ENCODE measurements at regions not wholly inside any gene's neighbourhood (a gene's known extent, or its start where the extent isn't known, plus 50 kb on each side); places are given as distances from the start of the nearest gene placed in this dataset.

DNA sequence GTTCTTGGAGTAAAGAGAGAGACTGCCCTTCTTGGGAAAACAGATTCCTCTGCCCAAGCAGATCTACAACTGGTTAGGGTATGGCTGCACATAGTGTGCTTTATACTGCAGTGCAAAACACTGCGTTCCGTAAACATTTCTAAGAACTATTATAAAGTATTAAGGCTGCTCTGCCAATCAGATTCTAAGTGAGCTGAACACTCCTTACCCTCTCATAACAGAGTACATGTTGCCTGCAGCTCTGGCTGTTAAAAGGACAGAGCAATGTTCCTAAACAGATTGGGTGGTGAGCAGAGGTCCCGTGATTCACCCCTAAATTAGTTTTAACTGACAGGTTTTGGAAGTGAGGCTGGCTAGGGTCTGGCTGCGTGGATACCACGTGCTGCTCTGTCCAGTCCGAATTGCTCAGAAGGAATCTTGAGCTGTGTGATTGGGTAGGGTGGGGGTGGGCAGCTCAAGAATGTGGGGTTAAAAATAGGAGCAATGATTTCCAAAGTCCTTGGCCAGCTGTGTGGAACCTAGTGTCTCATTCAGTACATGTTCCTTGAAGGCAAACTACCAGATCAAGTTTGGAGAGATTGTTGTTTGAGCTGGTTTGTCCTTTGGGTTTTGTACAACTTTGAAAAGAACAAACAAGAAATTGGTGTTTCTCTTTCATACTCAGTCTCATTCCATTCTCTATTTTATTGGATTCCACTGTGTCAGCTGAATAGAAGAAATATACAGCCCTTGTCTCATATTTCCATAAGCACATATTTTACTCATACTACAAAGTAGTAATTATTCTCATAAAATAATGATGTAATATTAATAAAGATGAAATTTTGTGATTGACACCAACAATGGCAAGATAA, 497.6 kb upstream of the CD180 start:
- H3K27me3 Mint-ChIP-seq (ENCODE audit: low read depth) = no peaks in the 10 kb centered on the region
- H3K4me3 Mint-ChIP-seq = no peak overlapping the region
- no peaks in the 10 kb centered on the region for H3K4me1 Mint-ChIP-seq (ENCODE audit: low read depth)
- ATAC-seq (replicated peaks in 1 of 2) (no peak), DNase-seq (no peak)
- H3K36me3 Mint-ChIP-seq (ENCODE audit: insufficient read depth in 2 of 2) = no peaks in the 10 kb centered on the region
- H3K27ac Mint-ChIP-seq = no peak overlapping the region
- peaks cover 0 to 2% of the 10 kb centered on the region in 2 donors for H3K9me3 Mint-ChIP-seq

DNA sequence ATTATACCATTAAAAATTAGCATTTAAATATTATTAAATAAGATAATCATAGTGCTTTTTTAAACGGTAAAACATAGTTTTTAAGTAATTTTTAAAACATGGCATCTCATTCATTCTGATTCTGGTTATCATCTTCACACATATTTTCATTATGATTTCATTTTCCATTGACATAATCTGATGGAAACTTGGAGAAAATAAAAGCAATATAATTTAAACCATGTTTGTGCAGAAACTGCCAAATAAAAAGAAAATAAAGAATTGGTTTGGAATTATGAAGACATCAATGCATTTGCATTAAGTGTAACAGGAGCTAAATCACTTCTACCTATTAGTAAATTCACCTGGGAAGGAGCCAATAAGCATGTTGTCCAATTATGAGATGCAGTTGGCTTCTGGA, 490.1 kb upstream of the CD180 start:
- H3K4me1 Mint-ChIP-seq (ENCODE audit: low read depth) = no peaks in the 10 kb centered on the region
- no peak for ATAC-seq (replicated peaks in 1 of 2)

DNA sequence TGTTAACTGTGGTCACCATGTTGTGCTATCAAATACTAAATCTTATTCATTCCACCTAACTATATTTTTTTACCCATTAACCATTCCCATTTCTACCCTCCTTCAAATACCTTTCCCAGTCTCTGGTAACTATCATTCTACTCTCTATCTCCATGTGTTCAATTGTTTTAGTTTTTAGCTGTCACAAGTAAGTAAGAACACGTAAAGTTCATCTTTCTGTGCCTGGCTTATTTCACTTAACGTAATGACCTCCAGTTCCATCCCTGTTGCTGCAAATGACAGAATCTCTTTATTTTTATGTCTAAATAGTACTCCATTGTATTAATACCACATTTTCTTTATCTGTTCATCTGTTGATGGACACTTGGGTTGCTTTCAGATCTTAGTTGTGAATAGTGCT, 485.1 kb upstream of the CD180 start:
- no peaks in the 10 kb centered on the region for H3K36me3 Mint-ChIP-seq (ENCODE audit: insufficient read depth in 2 of 2)
- H3K27me3 Mint-ChIP-seq (ENCODE audit: low read depth) = peaks cover 6% of the 10 kb centered on the region
- no peak overlapping the region for H3K27ac Mint-ChIP-seq
- H3K4me3 Mint-ChIP-seq = no peak overlapping the region
- H3K9me3 Mint-ChIP-seq = no peaks in the 10 kb centered on the region
- DNase-seq (no peak), ATAC-seq (replicated peaks in 1 of 2) (no peak)
- H3K4me1 Mint-ChIP-seq (ENCODE audit: low read depth) = no peaks in the 10 kb centered on the region

More for the DNA sequence above, 490.1 kb upstream of the CD180 start:
- H3K27ac Mint-ChIP-seq = no peak overlapping the region
- H3K36me3 Mint-ChIP-seq (ENCODE audit: insufficient read depth in 2 of 2) = no peaks in the 10 kb centered on the region
- H3K27me3 Mint-ChIP-seq (ENCODE audit: low read depth) = peaks cover 6% of the 10 kb centered on the region
- no peak for DNase-seq
- H3K4me3 Mint-ChIP-seq = no peak overlapping the region
- H3K9me3 Mint-ChIP-seq = no peaks in the 10 kb centered on the region

DNA sequence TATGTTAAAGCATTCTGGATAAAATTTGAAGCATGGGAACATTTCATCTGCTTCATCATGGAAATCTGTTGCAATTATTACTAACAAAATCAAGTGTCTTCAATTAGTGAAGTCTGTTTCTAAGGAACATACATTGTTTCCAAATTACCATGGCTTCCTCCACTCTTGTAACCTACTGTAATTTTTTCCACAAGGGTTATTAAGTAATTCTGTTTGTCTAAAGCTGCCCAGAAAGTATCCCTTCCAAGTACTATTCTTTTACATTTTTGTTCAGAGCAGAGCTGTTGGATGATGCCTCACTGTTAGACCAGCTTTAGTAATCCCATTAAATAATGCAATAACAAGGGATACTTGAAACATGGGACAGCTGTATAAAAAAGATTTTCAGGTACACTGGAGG, 483.5 kb upstream of the CD180 start:
- Mint-ChIP-seq H3K36me3 (ENCODE audit: insufficient read depth in 2 of 2) (no peaks in the 10 kb centered on the region), H3K4me3 (no peak overlapping the region), H3K27me3 (ENCODE audit: low read depth) (peaks cover 6% of the 10 kb centered on the region), H3K4me1 (ENCODE audit: low read depth) (no peaks in the 10 kb centered on the region), H3K27ac (no peak overlapping the region), H3K9me3 (no peaks in the 10 kb centered on the region)
- DNase-seq (no peak), ATAC-seq (replicated peaks in 1 of 2) (no peak)

DNA sequence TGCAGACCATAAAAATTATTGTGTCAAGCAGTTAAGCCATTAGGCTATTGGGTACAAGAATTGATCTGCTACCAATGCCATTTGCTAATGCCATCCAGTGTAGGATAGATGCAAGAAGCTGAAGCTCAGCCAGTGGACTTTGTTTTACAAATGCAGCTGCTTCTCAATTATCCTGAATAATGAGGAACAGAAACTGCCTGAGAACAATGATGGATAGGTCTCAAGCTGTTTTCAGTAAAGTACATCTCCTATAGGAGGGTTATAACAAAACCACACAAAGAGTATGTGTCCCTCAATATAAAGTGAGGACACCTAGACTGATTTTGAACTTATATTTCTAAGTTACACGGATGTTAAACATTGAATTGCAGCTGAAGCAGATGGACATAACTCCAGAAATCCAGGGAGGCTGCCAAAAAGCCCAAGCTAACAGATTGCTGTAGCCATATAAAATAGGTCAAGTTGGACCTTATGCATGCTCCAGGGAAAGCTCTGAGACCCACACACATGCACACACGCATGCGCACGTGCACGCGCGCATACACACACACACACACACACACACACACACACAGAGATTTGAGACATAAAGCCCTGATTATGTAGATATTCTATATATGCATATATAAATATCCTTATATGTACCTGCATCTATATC, 482.7 kb upstream of the CD180 start:
- Mint-ChIP-seq H3K4me1 (ENCODE audit: low read depth) (no peaks in the 10 kb centered on the region), H3K27ac (no peak overlapping the region), H3K9me3 (no peaks in the 10 kb centered on the region), H3K36me3 (ENCODE audit: insufficient read depth in 2 of 2) (no peaks in the 10 kb centered on the region), H3K27me3 (ENCODE audit: low read depth) (peaks cover 6% of the 10 kb centered on the region), H3K4me3 (no peak overlapping the region)
- ATAC-seq (replicated peaks in 1 of 2) (no peak), DNase-seq (no peak)

DNA sequence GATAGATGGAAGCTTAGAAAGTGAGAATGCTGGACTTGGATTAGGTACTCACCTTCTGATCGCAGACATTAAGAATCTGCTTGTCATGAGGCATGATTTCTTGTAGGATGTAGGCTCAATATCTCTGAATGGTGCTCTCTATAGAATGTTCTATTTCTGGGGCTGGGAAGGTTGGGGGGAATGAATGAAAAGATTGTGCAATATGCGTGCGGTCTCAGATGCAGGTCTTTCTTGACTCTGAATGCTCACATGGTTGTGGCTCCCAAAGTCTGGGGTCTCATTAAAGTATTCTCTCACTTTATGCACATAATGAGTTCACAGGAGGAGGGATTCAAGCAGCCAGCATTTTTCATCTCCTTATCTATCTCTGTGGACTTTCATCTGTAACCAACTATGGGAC, 482.0 kb upstream of the CD180 start:
- H3K36me3 Mint-ChIP-seq (ENCODE audit: insufficient read depth in 2 of 2) = no peaks in the 10 kb centered on the region
- peaks cover 5% of the 10 kb centered on the region for H3K27me3 Mint-ChIP-seq (ENCODE audit: low read depth)
- no peak overlapping the region for H3K27ac Mint-ChIP-seq
- DNase-seq = no peak
- no peak for ATAC-seq (replicated peaks in 1 of 2)
- H3K9me3 Mint-ChIP-seq = no peaks in the 10 kb centered on the region
- no peak overlapping the region for H3K4me3 Mint-ChIP-seq
- no peaks in the 10 kb centered on the region for H3K4me1 Mint-ChIP-seq (ENCODE audit: low read depth)

DNA sequence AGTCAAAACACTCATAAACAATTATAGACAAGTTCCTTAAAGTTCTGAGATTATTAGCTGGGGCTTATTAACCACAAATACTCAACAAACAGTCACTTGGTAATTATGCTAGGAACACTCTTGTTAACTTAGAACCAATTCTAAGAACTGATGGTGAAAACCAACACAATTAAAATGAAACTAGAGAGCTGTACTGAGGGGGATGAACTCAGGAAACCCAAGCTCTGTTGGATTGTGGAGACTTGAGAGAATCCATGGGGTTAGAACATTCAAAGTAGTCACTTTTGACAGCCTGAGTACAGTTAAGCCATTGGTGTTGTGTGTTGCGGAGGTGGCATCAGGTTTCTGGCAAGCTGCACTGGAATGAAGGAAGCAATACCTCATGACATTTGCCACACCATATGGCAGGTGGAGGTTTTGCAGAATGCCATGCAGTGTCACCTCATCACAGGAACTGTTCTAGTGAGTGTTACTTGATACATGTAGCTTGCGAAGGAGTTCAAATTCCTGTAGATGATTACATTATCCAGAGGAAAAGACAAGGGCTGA, 480.9 kb upstream of the CD180 start:
- DNase-seq = no peak
- Mint-ChIP-seq H3K27ac (no peak overlapping the region), H3K9me3 (no peaks in the 10 kb centered on the region), H3K36me3 (ENCODE audit: insufficient read depth in 2 of 2) (no peaks in the 10 kb centered on the region), H3K4me3 (no peak overlapping the region), H3K27me3 (ENCODE audit: low read depth) (no peaks in the 10 kb centered on the region), H3K4me1 (ENCODE audit: low read depth) (no peaks in the 10 kb centered on the region)
- no peak for ATAC-seq (replicated peaks in 1 of 2)

DNA sequence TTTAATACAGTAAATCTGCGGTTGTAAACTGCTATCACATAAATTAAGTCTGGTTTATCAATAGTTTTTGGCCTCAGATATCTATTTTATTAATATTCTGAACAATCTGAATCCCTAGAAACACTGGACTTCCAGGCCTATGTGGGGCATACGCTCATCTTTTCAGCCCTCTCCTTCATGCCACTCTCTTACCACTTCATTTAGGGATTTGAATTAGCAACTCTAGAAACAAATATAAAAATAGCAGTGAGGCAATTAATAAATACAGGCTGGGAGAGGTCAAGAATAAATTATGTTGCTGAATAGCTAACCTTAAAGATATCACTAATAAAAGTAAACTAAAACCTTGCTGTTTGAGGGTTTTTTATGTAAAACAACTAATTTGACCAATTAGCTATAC, 480.3 kb upstream of the CD180 start:
- Mint-ChIP-seq H3K27me3 (ENCODE audit: low read depth) (no peaks in the 10 kb centered on the region), H3K9me3 (no peaks in the 10 kb centered on the region), H3K4me1 (ENCODE audit: low read depth) (no peaks in the 10 kb centered on the region), H3K4me3 (no peak overlapping the region), H3K36me3 (ENCODE audit: insufficient read depth in 2 of 2) (no peaks in the 10 kb centered on the region), H3K27ac (no peak overlapping the region)
- DNase-seq = no peak
- ATAC-seq (replicated peaks in 1 of 2) = no peak

DNA sequence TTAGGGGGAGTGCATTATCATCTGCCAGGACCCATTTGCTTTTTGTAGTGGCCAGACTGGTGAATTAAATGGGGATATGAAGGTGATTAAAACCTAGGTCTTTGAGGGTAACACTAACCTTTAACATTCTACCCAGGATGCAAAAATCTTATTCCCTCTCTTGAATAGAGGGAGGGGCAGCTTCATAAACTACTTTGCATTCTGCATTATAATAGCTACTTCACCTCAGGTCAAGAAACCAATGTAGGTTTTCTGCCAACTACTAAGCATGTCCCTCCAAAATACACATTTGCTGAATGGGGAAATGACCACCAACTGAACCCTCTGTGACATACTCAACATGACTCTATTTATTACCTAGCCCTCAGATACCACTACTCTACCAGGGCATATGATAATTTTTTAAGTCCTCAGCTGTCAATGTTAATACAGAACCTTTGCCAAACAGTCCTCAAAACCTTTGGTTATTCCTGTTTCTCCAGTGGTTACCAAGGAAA, 477.6 kb upstream of the CD180 start:
- Mint-ChIP-seq H3K27me3 (ENCODE audit: low read depth) (no peaks in the 10 kb centered on the region), H3K4me1 (ENCODE audit: low read depth) (no peaks in the 10 kb centered on the region), H3K36me3 (ENCODE audit: insufficient read depth in 2 of 2) (no peaks in the 10 kb centered on the region), H3K4me3 (no peak overlapping the region), H3K27ac (no peak overlapping the region), H3K9me3 (no peaks in the 10 kb centered on the region)
- no peak for ATAC-seq (replicated peaks in 1 of 2)
- DNase-seq = no peak

DNA sequence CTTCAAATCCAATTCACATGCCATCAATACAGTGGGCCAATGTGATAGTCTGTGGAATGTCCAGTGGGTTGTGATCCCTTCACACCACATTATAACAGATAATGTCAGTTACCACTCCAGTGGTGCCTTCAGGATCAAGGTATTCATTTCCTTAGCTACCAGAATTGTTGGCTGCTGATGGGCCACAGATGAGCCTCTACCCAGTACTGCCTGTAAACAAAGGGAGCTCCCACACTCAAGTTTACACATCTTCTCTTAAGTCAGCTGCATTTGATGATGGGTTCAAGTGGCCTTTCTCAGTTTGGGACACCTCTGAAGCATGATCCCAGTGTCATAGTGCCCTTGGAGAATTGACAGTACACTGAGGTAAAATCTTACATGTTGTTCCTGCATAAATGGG, 477.0 kb upstream of the CD180 start:
- no peak overlapping the region for H3K4me3 Mint-ChIP-seq
- no peaks in the 10 kb centered on the region for H3K9me3 Mint-ChIP-seq
- no peaks in the 10 kb centered on the region for H3K27me3 Mint-ChIP-seq (ENCODE audit: low read depth)
- ATAC-seq (replicated peaks in 1 of 2) = no peak
- no peaks in the 10 kb centered on the region for H3K36me3 Mint-ChIP-seq (ENCODE audit: insufficient read depth in 2 of 2)
- no peak for DNase-seq
- no peak overlapping the region for H3K27ac Mint-ChIP-seq
- H3K4me1 Mint-ChIP-seq (ENCODE audit: low read depth) = no peaks in the 10 kb centered on the region

DNA sequence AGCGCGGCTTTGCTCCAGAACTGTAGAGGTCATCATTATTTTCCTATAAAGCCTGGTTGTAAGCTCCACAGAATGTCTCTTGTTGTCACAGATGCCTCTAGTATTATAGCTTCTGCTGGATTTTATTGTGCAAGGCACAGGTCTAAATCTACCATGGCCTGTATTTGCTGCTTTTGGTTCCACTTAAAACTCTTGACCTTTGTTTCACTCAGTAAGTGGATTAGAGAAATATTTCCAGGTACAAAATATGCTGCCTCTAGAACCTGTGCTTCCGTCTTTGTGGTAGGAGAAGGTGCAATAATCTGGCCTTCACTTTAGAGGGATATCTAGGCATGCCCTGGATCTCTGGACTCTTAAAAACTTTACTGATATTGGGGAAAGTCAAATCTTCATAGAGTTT, 476.6 kb upstream of the CD180 start:
- no peaks in the 10 kb centered on the region for H3K36me3 Mint-ChIP-seq (ENCODE audit: insufficient read depth in 2 of 2)
- H3K9me3 Mint-ChIP-seq = peaks cover under 1% of the 10 kb centered on the region in 2 donors
- no peaks in the 10 kb centered on the region for H3K27me3 Mint-ChIP-seq (ENCODE audit: low read depth)
- H3K4me3 Mint-ChIP-seq = no peak overlapping the region
- no peaks in the 10 kb centered on the region for H3K4me1 Mint-ChIP-seq (ENCODE audit: low read depth)
- DNase-seq (no peak), ATAC-seq (replicated peaks in 1 of 2) (no peak)
- H3K27ac Mint-ChIP-seq = no peak overlapping the region

DNA sequence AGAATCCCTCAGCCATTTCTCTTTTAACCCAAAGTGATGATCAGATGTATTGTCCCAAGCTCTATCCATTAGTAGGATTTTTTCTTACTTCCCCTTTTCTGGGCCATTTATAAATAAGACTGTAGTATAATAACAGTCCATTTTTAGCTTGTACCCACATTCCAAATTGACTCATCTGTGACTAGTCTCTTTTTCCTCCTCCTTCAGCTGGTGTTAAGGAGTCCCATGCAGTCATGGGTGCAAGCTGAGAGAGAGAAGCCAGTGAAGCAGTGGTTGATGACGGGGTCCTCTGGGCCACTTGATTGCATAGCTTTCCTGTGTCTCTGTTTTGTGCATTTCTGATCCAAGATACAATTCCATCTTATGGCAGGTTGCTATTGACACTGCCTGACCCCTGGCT, 476.0 kb upstream of the CD180 start:
- H3K9me3 Mint-ChIP-seq = peaks cover 3 to 4% of the 10 kb centered on the region in 2 donors
- H3K27ac Mint-ChIP-seq = no peak overlapping the region
- H3K4me1 Mint-ChIP-seq (ENCODE audit: low read depth) = no peaks in the 10 kb centered on the region
- H3K27me3 Mint-ChIP-seq (ENCODE audit: low read depth) = no peaks in the 10 kb centered on the region
- no peak overlapping the region for H3K4me3 Mint-ChIP-seq
- DNase-seq (no peak), ATAC-seq (replicated peaks in 1 of 2) (no peak)
- no peaks in the 10 kb centered on the region for H3K36me3 Mint-ChIP-seq (ENCODE audit: insufficient read depth in 2 of 2)

DNA sequence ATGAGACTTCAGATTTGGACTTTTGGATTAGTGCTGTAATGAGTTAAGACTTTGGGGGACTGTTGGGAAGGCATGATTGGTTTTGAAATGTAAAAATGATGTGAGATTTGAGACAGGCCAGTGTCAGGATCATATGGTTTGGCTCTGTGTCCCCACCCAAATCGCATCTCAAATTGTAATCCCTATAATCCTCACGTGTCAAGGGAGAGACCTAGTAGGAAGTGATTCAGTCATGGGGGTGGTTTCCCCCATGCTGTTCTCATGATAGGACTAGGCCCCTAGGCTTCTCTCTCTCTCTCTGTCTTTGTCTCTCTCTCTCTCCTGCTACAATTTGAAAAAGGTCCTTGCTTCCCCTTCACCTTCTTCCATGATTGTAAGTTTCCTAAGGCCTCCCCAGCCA, 473.3 kb upstream of the CD180 start:
- no peak overlapping the region for H3K27ac Mint-ChIP-seq
- no peaks in the 10 kb centered on the region for H3K27me3 Mint-ChIP-seq (ENCODE audit: low read depth)
- DNase-seq (no peak), ATAC-seq (replicated peaks in 1 of 2) (no peak)
- no peaks in the 10 kb centered on the region for H3K4me1 Mint-ChIP-seq (ENCODE audit: low read depth)
- H3K36me3 Mint-ChIP-seq (ENCODE audit: insufficient read depth in 2 of 2) = peaks cover 7 to 8% of the 10 kb centered on the region in 2 donors
- H3K9me3 Mint-ChIP-seq = peaks cover 10 to 12% of the 10 kb centered on the region in 2 donors
- no peak overlapping the region for H3K4me3 Mint-ChIP-seq

Measured in activated T-cell treated with anti-CD3 and anti-CD28 coated beads, Interleukin-2, amount 50 U/mL, for 72 hours (primary cell).